Osteoblast (primary cell): ENCODE measurements at regions not wholly inside any gene's neighbourhood (a gene's known extent, or its start where the extent isn't known, plus 50 kb on each side); places are given as distances from the start of the nearest gene placed in this dataset.

Source experiments
- DNase-seq: peaks from one replicate; pipeline ENCODE4 v3.0.0; 2011; ENCODE audit warnings: low spot score, mixed read lengths; ENCODE audit not compliant: insufficient read length; ENCODE audit errors: missing footprints
- H2AFZ ChIP-seq: 2 replicates; pipeline ENCODE4 v1.6.0; 2011; ENCODE audit warnings: mild to moderate bottlenecking, low read length
- H3K27ac ChIP-seq: 2 replicates; pipeline ENCODE4 v1.5.1; 2011; ENCODE audit warnings: mild to moderate bottlenecking, low read depth, low read length, moderate library complexity
- H3K27me3 ChIP-seq: 2 replicates; pipeline ENCODE4 v1.6.0; 2012; ENCODE audit warnings: mild to moderate bottlenecking, control low read depth, inconsistent platforms, low read length, moderate library complexity; ENCODE audit not compliant: insufficient read depth
- H3K36me3 ChIP-seq: 2 replicates; pipeline ENCODE4 v1.5.1; 2011; ENCODE audit warnings: mild to moderate bottlenecking, low read length, control low read depth, moderate library complexity; ENCODE audit not compliant: insufficient read depth
- H3K4me1 ChIP-seq: 2 replicates; pipeline ENCODE4 v1.5.1; 2011; ENCODE audit warnings: mild to moderate bottlenecking, low read length, control low read depth, moderate library complexity; ENCODE audit not compliant: insufficient read depth
- H3K4me2 ChIP-seq: 2 replicates; pipeline ENCODE4 v1.6.0; 2011; ENCODE audit warnings: mild to moderate bottlenecking, low read length; ENCODE audit not compliant: insufficient read depth
- H3K4me3 ChIP-seq: fragments of 200-600 bp; sonication (generic); 3 replicates; pipeline ENCODE4 v1.5.1; 2012; ENCODE audit warnings: mild to moderate bottlenecking, low read length, inconsistent platforms; ENCODE audit not compliant: insufficient read depth
- H3K79me2 ChIP-seq: 2 replicates; pipeline ENCODE4 v1.6.0; 2012; ENCODE audit warnings: mild to moderate bottlenecking, low read length, control low read depth, inconsistent platforms; ENCODE audit not compliant: insufficient read depth
- H3K9me3 ChIP-seq: 2 replicates; pipeline ENCODE4 v1.5.1; 2011; ENCODE audit warnings: low read depth, low read length, control low read depth
- H4K20me1 ChIP-seq: 2 replicates; pipeline ENCODE4 v1.6.0; 2012; ENCODE audit warnings: mild to moderate bottlenecking, low read length, control low read depth; ENCODE audit not compliant: insufficient read depth
- CTCF ChIP-seq: IDR thresholded peaks from 2 replicates; pipeline ENCODE4 v1.5.1; 2011; ENCODE audit warnings: mild to moderate bottlenecking, low read depth, low read length, moderate library complexity; ENCODE audit errors: extremely low read depth

GRCh38 chr2:180722551-180723239 is 257.7 kb upstream of the UBE2E3 start:
- Histone ChIP-seq H4K20me1 (no peaks in the 10 kb centered on the region), H3K4me2 (no peak overlapping the region), H2AFZ (no peak overlapping the region), H3K27ac (no peak overlapping the region), H3K27me3 (no peaks in the 10 kb centered on the region), H3K79me2 (no peaks in the 10 kb centered on the region), H3K4me1 (peaks cover 12% of the 10 kb centered on the region), H3K36me3 (no peaks in the 10 kb centered on the region), H3K9me3 (no peaks in the 10 kb centered on the region), H3K4me3 (no peak overlapping the region)
- TF ChIP-seq CTCF: no peak
- DNase-seq: no peak

- Histone ChIP-seq H3K79me2 (no peaks in the 10 kb centered on the region), H3K4me3 (no peak overlapping the region), H3K4me2 (no peak overlapping the region), H3K4me1 (peaks cover 12% of the 10 kb centered on the region), H3K9me3 (no peaks in the 10 kb centered on the region), H2AFZ (no peak overlapping the region), H4K20me1 (no peaks in the 10 kb centered on the region), H3K27me3 (no peaks in the 10 kb centered on the region), H3K36me3 (no peaks in the 10 kb centered on the region), H3K27ac (no peak overlapping the region)
- no peak for TF ChIP-seq CTCF
- no peak for DNase-seq
Observed at GRCh38 chr2:180720829-180721228, 259.6 kb upstream of the UBE2E3 start.

- H3K27me3 ChIP-seq: no peaks in the 10 kb centered on the region
- no peaks in the 10 kb centered on the region for H3K79me2 ChIP-seq
- TF ChIP-seq CTCF: no peak
- no peaks in the 10 kb centered on the region for H3K36me3 ChIP-seq
- H3K4me2 ChIP-seq: no peak overlapping the region
- H4K20me1 ChIP-seq: no peaks in the 10 kb centered on the region
- no peak overlapping the region for H2AFZ ChIP-seq
- no peaks in the 10 kb centered on the region for H3K9me3 ChIP-seq
- H3K4me3 ChIP-seq: no peak overlapping the region
- no peak for DNase-seq
- H3K4me1 ChIP-seq: peaks cover 4% of the 10 kb centered on the region
- H3K27ac ChIP-seq: no peak overlapping the region
Observed at GRCh38 chr2:180717588-180717987, 262.8 kb upstream of the UBE2E3 start.

GRCh38 chr2:180716186-180717180 is 263.9 kb upstream of the UBE2E3 start:
- no peaks in the 10 kb centered on the region for H3K9me3 ChIP-seq

More at GRCh38 chr2:180716186-180717180, 263.9 kb upstream of the UBE2E3 start:
- DNase-seq: no peak
- no peaks in the 10 kb centered on the region for H3K79me2 ChIP-seq
- no peak for TF ChIP-seq CTCF
- H3K4me3 ChIP-seq: no peak overlapping the region
- H4K20me1 ChIP-seq: no peaks in the 10 kb centered on the region
- no peaks in the 10 kb centered on the region for H3K4me1 ChIP-seq
- no peaks in the 10 kb centered on the region for H3K27me3 ChIP-seq
- no peaks in the 10 kb centered on the region for H3K36me3 ChIP-seq
- no peak overlapping the region for H3K27ac ChIP-seq
- no peak overlapping the region for H3K4me2 ChIP-seq
- no peak overlapping the region for H2AFZ ChIP-seq
